GM18505 (cell line): ENCODE measurements at regions not wholly inside any gene's neighbourhood (a gene's known extent, or its start where the extent isn't known, plus 50 kb on each side); places are given as distances from the start of the nearest gene placed in this dataset.

ENCODE experiments used
- ATAC-seq: cut with Tn5 transposase; IDR thresholded peaks from one replicate; pipeline ENCODE4 v1.9.1; 2021; ENCODE audit not compliant: unreplicated experiment
- POLR2A ChIP-seq: IDR thresholded peaks from 4 replicates; pipeline ENCODE4 v1.6.1; 2011; ENCODE audit warnings: borderline replicate concordance; ENCODE audit not compliant: insufficient read depth, insufficient read length; ENCODE audit errors: extremely low read depth

DNA sequence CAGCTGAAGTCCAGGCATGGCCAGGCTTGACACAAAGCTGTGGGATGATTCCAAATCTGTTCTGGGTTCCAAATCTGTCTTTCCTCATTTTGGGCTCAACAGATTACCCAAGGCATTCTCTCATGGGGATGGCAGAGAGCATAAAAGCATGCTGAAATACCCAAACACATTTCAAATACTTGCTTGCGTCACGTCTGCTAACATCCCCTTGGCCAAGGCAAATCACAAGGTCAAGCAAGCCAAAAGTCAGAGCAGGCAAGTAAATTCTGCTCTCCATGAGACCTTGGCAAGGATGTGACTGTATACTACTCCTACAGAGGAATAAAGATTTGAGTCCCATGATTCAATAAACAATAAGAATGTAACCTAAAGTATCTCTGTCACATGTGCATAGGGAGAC, 306.7 kb downstream of the EPB41L4A start:
- no peak for TF ChIP-seq POLR2A
- ATAC-seq, result no peak

DNA sequence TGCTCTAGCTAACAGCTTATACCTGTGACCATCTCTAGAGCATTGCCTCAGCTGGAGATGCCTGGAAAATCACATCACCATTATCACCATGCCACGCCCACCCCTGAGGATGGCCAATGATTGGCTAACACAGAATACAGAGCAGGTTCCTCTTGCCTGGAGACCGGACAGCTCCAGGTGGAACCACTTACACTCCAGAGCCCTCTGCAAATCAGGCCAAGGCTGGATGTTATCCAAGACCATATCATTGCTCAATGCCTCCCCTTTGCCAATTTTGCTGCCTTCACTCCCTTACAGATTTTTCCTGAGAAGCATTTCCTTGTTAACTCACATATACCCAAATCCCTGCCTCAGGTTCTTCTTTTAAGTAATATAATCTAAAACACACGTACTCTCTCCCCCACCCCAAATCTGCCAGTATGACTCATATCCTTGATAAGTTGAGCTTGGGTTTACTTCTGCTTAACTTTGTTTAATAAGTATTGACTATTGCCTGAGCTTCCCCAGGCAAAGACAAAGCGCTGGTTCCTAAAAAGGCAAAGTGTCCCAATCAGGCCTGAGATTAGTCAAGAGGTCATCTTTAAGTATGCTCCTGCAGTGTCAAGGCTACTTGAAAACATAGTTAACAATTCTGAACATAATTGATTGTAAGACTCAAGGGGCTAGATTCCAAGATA, 309.6 kb downstream of the EPB41L4A start:
- no peak for ATAC-seq
- TF ChIP-seq POLR2A, result no peak

DNA sequence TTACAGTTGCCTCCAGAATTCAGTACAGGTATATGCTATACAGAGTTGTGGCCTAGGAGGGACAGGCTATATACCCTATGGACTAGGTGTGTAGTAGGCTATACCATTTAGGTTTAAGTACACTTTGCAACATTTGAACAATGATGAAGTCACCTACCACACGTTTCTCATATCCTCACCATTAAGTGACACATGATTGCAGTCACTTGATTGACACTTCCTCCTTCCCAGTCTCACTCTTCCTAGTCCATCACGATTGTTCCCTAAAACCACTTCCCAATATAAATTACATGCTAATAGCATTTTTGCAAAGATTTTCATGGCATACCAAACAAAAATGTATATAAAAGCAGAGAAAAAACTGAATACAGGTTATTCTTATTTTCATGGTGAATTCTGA, 312.2 kb downstream of the EPB41L4A start:
- no peak for TF ChIP-seq POLR2A
- no peak for ATAC-seq

DNA sequence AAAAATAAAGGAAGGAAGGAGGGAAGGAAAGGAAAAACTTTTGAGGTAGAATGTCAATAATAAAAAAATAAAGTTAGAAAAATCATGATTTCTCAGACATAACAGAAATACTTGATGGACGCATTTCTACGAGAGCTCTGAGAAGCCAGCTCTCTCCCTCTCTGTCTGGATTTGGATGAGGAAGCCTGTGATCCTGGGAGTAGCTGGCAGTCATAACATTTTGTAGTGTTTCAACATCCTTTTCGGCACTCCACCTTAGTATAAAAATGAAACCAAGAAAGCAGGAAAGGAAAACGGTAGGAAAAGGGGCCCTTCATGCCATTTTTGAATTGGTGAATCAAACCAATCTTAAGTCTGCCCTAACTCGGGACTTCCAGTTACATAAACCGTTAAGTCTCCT, 321.3 kb downstream of the EPB41L4A start:
- ATAC-seq, result no peak
- no peak for TF ChIP-seq POLR2A

DNA sequence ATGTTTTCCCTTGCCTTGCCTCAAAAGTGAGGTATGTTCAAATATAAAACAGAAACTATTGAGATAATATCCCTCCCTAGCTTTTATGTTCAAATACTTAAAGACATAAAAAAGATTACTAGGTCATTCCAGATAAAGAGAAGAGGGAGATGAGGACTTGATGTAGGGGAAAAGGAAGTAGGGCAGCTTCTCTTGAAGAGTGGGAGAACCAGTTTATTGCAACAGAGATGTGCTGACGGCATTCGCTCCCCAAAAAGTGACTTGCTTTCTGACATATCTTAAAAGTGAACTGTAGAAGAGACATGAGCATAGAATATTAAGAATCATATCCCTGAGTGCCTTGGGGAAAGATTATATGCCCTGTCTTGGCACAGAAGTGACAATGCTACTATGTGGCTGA, 330.2 kb upstream of the NREP start:
- no peak for ATAC-seq

DNA sequence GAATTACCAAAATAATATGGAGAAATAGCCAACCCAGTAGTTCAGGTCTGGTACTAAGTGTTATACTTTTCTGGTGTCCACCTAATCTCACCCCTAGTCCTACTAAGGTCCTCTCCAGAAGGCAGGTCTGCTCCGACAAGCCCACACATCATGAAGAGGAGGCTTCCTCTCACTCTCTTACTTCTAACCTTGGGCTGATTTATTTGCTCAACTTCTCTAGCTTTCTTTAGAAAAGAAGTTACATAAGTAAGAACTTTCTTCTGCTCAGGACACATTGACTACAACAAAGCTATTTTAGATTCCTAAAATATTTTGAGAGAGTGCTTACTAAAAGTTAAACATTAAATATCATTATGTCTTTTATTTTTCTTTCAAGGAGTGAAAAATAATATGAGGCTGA, 329.7 kb upstream of the NREP start:
- no peak for ATAC-seq
- no peak for TF ChIP-seq POLR2A

More for the DNA sequence above, 330.2 kb upstream of the NREP start:
- TF ChIP-seq POLR2A, result no peak

DNA sequence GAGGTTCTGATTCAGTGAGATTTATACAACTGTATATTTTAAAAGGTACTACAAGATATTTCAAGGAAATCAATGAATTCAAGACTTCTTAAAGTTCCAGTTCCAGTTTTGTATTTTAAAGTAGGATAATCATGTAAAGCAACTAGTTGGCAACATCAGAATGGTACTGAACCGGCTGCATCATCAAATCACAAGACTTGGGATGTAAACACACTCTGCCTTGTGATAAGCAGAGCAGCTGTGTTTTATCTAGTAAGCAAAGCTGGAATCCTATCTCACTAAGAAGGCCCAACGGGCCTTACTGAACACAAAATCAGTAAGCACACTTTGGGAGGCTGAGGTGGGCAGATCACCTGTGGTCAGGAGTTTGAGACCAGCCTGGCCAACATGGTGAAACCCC, 327.2 kb upstream of the NREP start:
- no peak for ATAC-seq
- no peak for TF ChIP-seq POLR2A

DNA sequence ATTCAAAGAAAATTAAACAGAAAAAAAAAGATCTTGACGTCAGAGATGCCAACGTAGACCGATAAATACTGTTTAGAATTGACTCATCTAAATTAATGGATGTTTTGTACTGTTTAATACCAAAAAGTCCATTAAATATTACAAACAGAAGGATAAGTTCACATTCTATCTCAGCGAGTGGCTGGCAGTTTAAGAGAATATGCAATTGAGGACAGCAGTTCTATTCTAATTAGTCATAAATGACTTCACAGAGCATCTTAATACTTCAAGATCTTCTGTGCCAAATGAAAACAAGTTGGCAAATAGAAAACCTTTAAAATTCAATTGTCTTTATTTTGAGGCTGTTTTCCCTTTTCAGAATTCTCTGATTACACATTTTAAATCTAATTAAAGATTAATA, 326.6 kb upstream of the NREP start:
- ATAC-seq, result no peak
- no peak for TF ChIP-seq POLR2A

DNA sequence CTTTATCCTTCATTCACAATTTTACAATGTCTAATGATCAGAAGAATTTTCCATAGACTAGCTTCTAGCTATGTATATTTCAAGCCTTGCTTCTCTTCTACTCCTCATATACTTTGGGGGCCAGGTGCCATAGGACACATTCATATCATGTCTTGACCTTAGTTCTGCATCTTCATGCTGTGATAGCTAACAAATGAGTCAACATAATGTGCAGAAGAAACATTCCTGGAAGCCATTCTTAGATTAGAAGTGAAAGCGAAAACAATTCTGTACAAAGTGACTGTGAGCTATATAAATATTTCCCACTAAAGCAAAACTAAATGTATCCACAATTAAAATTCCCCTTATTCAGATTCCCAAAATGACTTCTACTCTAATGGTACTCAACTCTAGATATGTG, 320.2 kb upstream of the NREP start:
- TF ChIP-seq POLR2A, result no peak
- peak; percentile 74 for ATAC-seq

DNA sequence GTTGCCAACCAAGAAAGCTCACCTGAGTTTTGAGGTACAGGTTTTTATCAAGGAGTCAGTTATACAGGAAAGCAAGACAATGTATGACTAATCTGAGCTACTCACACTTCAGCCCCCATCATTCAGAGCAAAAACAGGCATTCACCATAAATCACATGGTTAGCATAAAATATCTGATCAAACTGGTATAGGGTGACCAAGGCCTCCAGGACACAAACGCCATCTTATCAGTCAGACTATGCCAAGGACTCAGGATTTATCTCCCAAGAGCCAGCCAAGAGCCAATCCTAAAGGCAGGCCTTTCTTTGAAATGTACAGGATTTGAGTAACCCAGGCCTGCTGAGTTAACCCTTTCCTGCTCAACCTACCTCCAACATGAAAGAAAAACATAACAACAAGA, 313.0 kb upstream of the NREP start:
- TF ChIP-seq POLR2A, result no peak
- no peak for ATAC-seq

DNA sequence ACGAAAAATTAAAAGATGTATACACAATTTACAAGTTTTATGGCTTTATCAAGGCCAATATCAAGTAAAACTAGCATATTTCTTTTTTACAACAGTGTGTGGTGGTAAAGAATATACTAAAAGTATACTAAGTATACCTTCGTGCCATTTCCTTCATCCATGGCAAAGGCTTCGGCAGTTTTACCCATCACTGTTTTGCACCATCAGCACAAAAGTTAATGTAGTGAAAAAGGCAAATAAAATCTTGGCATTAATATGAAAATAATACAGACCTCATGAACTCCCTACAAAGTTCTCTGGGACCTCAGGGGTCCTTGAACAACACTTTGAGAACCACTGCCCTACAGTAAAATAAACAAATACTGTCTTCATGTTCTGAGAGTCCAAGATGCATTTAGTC, 312.3 kb upstream of the NREP start:
- ATAC-seq, result no peak
- TF ChIP-seq POLR2A, result no peak

DNA sequence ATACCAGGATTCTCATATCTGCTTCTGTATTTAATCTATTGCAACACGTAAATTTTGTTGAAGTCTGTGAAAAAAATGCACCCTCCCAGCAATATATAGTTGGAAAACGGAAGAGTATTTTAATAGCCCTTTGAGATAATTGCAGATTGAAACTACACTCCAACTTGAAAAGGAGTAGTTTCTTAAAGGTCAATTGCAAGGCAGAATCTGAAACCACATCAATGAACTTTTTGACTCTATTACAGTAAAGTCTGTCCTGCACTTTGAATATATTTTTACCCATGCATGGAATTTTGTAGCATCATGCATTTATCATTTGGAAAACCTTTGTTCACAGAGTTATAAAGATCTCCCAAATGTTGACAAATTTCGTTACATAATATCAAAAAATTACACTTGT, 311.6 kb upstream of the NREP start:
- no peak for TF ChIP-seq POLR2A
- no peak for ATAC-seq

DNA sequence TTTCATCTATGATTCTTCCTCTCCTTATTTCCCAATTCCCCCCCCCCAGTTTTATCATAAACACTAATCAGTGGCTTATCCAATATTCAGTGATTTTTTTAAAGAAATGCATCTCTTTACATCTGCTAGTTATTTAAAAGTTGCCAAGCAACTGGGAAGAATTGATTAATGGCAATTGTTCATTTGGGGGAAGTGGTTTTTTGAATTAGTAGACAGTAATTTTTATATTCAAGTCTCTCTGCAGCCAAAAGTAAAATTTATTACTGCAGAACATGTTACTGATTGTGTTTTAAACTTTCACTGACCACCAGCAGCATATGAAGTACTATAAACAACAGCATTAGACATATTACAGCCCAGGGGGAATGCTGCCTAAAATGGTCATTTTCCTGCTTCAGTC, 308.8 kb upstream of the NREP start:
- no peak for TF ChIP-seq POLR2A
- ATAC-seq, result no peak

DNA sequence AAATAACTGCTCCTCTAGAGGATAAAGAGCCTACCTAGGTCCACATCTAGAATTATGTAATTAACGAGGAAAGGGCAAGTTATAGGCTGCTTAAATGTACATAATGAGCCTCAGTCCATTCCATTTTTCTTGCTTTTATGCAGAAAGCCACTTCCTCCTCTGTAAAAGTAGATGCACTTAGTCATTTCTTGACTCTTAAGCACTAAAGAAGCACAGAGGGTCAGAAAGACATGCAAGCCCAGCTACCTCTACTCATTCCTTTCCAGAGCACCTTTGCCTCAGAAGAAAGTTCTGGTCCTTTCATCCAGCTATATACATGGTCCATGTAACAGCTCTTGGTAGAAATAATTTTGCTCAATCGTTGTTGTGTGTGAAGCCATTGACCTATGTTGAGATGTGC, 308.0 kb upstream of the NREP start:
- ATAC-seq, result no peak
- TF ChIP-seq POLR2A, result no peak

DNA sequence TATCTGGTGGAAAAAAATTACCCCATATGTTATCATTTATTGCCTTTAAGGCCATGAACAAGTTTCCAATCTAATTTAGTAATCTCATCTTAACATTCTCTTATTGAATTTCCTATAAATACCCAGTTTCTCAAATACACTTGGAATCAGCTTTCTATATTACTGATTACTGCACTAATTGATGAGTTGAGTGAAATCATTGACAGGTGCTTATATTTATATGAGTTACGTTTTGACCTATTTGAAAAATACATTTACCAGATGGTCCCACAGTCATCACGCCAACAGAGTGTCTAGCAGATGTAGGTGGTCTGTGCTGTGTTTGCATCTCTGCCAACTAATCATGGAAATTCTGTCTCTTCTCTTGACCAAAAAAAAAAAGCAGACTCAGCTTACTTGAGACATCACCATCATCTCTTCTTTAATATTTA, 307.3 kb upstream of the NREP start:
- no peak for ATAC-seq
- no peak for TF ChIP-seq POLR2A

DNA sequence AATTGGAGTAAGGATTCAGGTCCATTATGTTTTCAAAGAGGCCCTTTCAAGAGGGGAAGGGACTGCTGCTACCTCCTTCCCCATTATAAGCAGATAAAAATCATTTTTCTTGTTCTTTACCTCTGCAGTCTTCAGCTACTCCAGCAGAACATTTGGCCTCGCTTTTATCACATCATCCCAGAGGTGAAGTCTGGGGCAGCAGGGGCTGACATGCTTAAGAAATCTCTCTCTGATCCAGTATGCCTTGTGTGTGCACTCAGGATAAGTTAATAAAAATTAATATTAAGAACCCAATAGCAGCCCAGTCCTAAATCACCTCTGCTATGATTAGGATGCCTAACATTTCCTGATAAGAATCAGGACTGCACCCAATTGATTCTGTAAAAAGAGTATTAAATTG, 306.9 kb upstream of the NREP start:
- no peak for TF ChIP-seq POLR2A
- no peak for ATAC-seq

DNA sequence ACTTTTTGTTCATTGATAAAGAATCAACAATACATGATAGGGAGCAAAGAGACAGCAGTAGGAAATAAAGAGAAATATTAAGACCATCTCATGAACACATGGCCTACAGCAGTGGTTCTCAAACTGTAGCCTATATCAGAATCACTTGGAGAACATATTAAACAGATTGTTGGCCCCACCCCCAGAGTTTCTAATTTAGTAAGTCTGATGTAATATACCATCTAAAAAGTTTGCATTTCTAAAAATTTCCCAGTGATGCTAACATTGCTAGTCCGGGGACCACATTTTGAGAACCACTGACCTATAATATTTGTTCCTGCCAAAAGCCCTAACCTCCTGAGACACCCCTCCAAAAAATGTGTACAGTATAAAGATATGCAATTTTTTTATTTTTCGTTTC, 306.2 kb upstream of the NREP start:
- ATAC-seq, result no peak
- no peak for TF ChIP-seq POLR2A
